ENCODE measurements at regions not wholly inside any gene's neighbourhood (a gene's known extent, or its start where the extent isn't known, plus 50 kb on each side); places are given as distances from the start of the nearest gene placed in this dataset.

DNA sequence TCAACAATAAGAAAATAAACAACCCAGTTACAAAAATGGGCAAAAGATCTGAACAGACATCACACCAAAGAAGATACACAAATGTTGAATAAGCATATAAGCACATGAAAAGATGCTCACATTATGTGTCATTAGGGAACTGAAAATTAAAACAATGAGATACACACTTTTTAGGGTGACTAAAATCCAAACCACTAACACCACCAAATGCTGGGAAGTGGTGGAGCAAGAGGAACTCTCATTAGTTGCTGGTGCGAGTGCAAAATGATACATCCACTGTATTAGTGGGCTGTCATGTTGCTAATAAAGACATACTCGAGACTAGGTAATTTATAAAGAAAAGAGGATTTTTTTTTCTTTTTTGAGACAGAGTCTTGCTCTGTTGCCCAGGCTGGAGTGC lies 329.1 kb downstream of the TMEM38B start:
- TF ChIP-seq POLR2A (IDR thresholded peaks at IDR 0.05), result no peak
- TF ChIP-seq, protein P1, sequence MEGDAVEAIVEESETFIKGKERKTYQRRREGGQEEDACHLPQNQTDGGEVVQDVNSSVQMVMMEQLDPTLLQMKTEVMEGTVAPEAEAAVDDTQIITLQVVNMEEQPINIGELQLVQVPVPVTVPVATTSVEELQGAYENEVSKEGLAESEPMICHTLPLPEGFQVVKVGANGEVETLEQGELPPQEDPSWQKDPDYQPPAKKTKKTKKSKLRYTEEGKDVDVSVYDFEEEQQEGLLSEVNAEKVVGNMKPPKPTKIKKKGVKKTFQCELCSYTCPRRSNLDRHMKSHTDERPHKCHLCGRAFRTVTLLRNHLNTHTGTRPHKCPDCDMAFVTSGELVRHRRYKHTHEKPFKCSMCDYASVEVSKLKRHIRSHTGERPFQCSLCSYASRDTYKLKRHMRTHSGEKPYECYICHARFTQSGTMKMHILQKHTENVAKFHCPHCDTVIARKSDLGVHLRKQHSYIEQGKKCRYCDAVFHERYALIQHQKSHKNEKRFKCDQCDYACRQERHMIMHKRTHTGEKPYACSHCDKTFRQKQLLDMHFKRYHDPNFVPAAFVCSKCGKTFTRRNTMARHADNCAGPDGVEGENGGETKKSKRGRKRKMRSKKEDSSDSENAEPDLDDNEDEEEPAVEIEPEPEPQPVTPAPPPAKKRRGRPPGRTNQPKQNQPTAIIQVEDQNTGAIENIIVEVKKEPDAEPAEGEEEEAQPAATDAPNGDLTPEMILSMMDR (IDR thresholded peaks at IDR 0.05), result no peak

All from uterus (tissue), 2 donors.